GM12878 (cell line): ENCODE measurements at regions not wholly inside any gene's neighbourhood (a gene's known extent, or its start where the extent isn't known, plus 50 kb on each side); places are given as distances from the start of the nearest gene placed in this dataset.

Experiments used
- ASH2L ChIP-seq: fragments of 300-600, 200-600 bp; sonication (generic); IDR thresholded peaks from 2 replicates; pipeline ENCODE4 v1.6.1; 2017; ENCODE audit warnings: low read depth, mild to moderate bottlenecking, borderline replicate concordance
- CBX5 ChIP-seq: sonication (generic); IDR thresholded peaks from 2 replicates; pipeline ENCODE4 v1.6.1; 2016; ENCODE audit warnings: low read depth, moderate library complexity, mild to moderate bottlenecking, inconsistent platforms
- CHD4 ChIP-seq: fragments of 200-600 bp; sonication (generic); IDR thresholded peaks from 2 replicates; pipeline ENCODE4 v1.6.1; 2016; ENCODE audit warnings: mild to moderate bottlenecking
- EZH2 ChIP-seq: IDR thresholded peaks from 2 replicates; pipeline ENCODE4 v1.6.1; 2012; ENCODE audit warnings: low read depth, mild to moderate bottlenecking, control low read depth, inconsistent platforms, low read length, borderline replicate concordance; ENCODE audit not compliant: control insufficient read depth
- FOS ChIP-seq: IDR thresholded peaks from 3 replicates; pipeline ENCODE4 v1.6.1; 2011; ENCODE audit warnings: borderline replicate concordance; ENCODE audit not compliant: insufficient read length; ENCODE audit errors: extremely low read depth
- HDAC6 ChIP-seq: fragments of 200-600 bp; sonication (generic); IDR thresholded peaks from one replicate; pipeline ENCODE4 v1.8.0; 2017; ENCODE audit warnings: antibody characterized with exemption; ENCODE audit not compliant: unreplicated experiment
- MTA3 ChIP-seq: IDR thresholded peaks from 2 replicates; pipeline ENCODE4 v1.6.1; 2012; ENCODE audit warnings: low read length, inconsistent platforms, borderline replicate concordance
- RCOR1 ChIP-seq: conservative IDR thresholded peaks from 2 replicates; pipeline ENCODE4 v1.6.1; 2012; ENCODE audit warnings: low read depth, low read length, improper control_type of control experiment
- TAF1 ChIP-seq: IDR thresholded peaks from 2 replicates; pipeline ENCODE4 v1.6.1; 2011; ENCODE audit warnings: mild to moderate bottlenecking, low read depth, low read length, borderline replicate concordance
- TF ChIP-seq, protein P1 (sequence below): IDR thresholded peaks from 2 replicates; pipeline ENCODE4 v1.6.1; 2011; ENCODE audit warnings: low read depth, low read length, improper control_type of control experiment, borderline replicate concordance
- TF ChIP-seq, protein P2 (sequence below): IDR thresholded peaks from 2 replicates; pipeline ENCODE4 v1.6.1; 2012; ENCODE audit warnings: mild to moderate bottlenecking, low read depth, low read length
- TF ChIP-seq, protein P3 (sequence below): IDR thresholded peaks from 2 replicates; pipeline ENCODE4 v1.6.1; 2011; ENCODE audit warnings: borderline replicate concordance, low read depth, mild to moderate bottlenecking, moderate library complexity, low read length; ENCODE audit not compliant: insufficient read depth, poor library complexity, severe bottlenecking
- TF ChIP-seq, protein P4 (sequence below): IDR thresholded peaks from 2 replicates; pipeline ENCODE4 v1.6.1; 2012; ENCODE audit warnings: low read depth, low read length, improper control_type of control experiment
- TF ChIP-seq, protein P5 (sequence below), 3 experiments: IDR thresholded peaks in 2 of 3; conservative IDR thresholded peaks in 1 of 3; 2 replicates each; pipeline ENCODE4 v1.5.1; 2011; ENCODE audit warnings: low read depth in 3 of 3, low read length in 3 of 3, mild to moderate bottlenecking in 3 of 3, control low read depth in 2 of 3, moderate library complexity in 2 of 3, inconsistent platforms in 1 of 3, mixed read lengths in 1 of 3; ENCODE audit not compliant: control insufficient read depth in 2 of 3, insufficient read depth in 1 of 3; ENCODE audit errors: extremely low read depth in 1 of 3

DNA sequence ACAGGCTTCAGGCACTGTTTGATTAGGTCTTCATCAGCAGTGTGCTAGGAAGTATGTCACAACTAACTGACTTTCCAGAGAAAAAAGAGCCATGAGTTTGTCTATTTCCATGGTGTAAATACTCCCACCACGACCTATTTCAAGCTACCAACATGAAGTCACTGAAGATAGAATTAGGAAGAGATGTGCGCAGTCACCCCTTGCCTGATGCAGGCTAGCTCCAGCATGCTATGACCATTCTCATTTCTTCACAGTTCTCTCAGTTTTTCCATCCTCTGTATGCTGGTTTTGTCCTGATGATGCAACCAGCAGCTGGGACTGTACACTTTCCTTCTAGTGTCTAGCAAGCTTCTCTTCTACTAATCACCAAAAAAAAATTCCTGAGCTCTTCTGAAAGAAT lies 191.6 kb upstream of the NUDT4 start:
- no peak for TF ChIP-seq RCOR1
- TF ChIP-seq, protein P1, sequence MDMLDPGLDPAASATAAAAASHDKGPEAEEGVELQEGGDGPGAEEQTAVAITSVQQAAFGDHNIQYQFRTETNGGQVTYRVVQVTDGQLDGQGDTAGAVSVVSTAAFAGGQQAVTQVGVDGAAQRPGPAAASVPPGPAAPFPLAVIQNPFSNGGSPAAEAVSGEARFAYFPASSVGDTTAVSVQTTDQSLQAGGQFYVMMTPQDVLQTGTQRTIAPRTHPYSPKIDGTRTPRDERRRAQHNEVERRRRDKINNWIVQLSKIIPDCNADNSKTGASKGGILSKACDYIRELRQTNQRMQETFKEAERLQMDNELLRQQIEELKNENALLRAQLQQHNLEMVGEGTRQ, result no peak
- no peak for TF ChIP-seq MTA3
- no peak for TF ChIP-seq TAF1
- TF ChIP-seq, protein P2, sequence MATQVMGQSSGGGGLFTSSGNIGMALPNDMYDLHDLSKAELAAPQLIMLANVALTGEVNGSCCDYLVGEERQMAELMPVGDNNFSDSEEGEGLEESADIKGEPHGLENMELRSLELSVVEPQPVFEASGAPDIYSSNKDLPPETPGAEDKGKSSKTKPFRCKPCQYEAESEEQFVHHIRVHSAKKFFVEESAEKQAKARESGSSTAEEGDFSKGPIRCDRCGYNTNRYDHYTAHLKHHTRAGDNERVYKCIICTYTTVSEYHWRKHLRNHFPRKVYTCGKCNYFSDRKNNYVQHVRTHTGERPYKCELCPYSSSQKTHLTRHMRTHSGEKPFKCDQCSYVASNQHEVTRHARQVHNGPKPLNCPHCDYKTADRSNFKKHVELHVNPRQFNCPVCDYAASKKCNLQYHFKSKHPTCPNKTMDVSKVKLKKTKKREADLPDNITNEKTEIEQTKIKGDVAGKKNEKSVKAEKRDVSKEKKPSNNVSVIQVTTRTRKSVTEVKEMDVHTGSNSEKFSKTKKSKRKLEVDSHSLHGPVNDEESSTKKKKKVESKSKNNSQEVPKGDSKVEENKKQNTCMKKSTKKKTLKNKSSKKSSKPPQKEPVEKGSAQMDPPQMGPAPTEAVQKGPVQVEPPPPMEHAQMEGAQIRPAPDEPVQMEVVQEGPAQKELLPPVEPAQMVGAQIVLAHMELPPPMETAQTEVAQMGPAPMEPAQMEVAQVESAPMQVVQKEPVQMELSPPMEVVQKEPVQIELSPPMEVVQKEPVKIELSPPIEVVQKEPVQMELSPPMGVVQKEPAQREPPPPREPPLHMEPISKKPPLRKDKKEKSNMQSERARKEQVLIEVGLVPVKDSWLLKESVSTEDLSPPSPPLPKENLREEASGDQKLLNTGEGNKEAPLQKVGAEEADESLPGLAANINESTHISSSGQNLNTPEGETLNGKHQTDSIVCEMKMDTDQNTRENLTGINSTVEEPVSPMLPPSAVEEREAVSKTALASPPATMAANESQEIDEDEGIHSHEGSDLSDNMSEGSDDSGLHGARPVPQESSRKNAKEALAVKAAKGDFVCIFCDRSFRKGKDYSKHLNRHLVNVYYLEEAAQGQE, result no peak
- TF ChIP-seq EZH2, result no peak
- TF ChIP-seq CHD4, result no peak
- TF ChIP-seq HDAC6, result no peak
- TF ChIP-seq CBX5, result no peak
- TF ChIP-seq FOS, result no peak
- TF ChIP-seq, protein P3, sequence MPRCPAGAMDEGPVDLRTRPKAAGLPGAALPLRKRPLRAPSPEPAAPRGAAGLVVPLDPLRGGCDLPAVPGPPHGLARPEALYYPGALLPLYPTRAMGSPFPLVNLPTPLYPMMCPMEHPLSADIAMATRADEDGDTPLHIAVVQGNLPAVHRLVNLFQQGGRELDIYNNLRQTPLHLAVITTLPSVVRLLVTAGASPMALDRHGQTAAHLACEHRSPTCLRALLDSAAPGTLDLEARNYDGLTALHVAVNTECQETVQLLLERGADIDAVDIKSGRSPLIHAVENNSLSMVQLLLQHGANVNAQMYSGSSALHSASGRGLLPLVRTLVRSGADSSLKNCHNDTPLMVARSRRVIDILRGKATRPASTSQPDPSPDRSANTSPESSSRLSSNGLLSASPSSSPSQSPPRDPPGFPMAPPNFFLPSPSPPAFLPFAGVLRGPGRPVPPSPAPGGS, result no peak
- TF ChIP-seq, protein P4, sequence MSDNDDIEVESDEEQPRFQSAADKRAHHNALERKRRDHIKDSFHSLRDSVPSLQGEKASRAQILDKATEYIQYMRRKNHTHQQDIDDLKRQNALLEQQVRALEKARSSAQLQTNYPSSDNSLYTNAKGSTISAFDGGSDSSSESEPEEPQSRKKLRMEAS, result no peak
- no peak for TF ChIP-seq ASH2L
- TF ChIP-seq, protein P5, sequence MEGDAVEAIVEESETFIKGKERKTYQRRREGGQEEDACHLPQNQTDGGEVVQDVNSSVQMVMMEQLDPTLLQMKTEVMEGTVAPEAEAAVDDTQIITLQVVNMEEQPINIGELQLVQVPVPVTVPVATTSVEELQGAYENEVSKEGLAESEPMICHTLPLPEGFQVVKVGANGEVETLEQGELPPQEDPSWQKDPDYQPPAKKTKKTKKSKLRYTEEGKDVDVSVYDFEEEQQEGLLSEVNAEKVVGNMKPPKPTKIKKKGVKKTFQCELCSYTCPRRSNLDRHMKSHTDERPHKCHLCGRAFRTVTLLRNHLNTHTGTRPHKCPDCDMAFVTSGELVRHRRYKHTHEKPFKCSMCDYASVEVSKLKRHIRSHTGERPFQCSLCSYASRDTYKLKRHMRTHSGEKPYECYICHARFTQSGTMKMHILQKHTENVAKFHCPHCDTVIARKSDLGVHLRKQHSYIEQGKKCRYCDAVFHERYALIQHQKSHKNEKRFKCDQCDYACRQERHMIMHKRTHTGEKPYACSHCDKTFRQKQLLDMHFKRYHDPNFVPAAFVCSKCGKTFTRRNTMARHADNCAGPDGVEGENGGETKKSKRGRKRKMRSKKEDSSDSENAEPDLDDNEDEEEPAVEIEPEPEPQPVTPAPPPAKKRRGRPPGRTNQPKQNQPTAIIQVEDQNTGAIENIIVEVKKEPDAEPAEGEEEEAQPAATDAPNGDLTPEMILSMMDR (IDR thresholded peaks at IDR 0.05 in 2 of 3, conservative IDR thresholded peaks at IDR 0.05 in 1 of 3; ENCODE audit: control insufficient read depth in 2 of 3, extremely low read depth in 1 of 3, insufficient read depth in 1 of 3, low read depth in 3 of 3, low read length in 3 of 3), result no peak
